Natural killer cell treated with Interleukin-12 subunit alpha and Interleukin-12 subunit beta and Interleukin-15 and Interleukin-18, amount 100 ng/mL, for 72 hours (primary cell): ENCODE measurements at regions not wholly inside any gene's neighbourhood (a gene's known extent, or its start where the extent isn't known, plus 50 kb on each side); places are given as distances from the start of the nearest gene placed in this dataset.
"Not testable (repeated sequence)": the region's sequence is repeated elsewhere in the genome, so short reads cannot be mapped to it uniquely, and the experiment has no call there.

Experiments used
- ATAC-seq, 2 donors: fragments of 150-1000 bp; cut with Tn5 transposase in 1 of 2; sonication (Bioruptor Pico), chemical (Tn5 transposase) in 1 of 2; 2 replicates each; pipeline ENCODE4 v1.10.0; 2021
- DNase-seq: peaks from one replicate; pipeline ENCODE4 v3.0.0; 2022; ENCODE audit warnings: low spot score
- H3K27ac Mint-ChIP-seq, 2 donors: 1 replicate in 1 of 2; 2 replicates in 1 of 2; pipeline ENCODE4 v1.8.0; 2022; ENCODE audit warnings: mixed read lengths in 2 of 2, mild to moderate bottlenecking in 1 of 2, moderate library complexity in 1 of 2
- H3K27me3 Mint-ChIP-seq, 2 donors: 1 replicate in 1 of 2; 2 replicates in 1 of 2; pipeline ENCODE4 v1.8.0; 2022; ENCODE audit warnings: mixed read lengths in 2 of 2
- H3K36me3 Mint-ChIP-seq: one replicate; pipeline ENCODE4 v1.8.0; 2022; ENCODE audit warnings: mixed read lengths
- H3K4me1 Mint-ChIP-seq, 2 donors: 1 replicate in 1 of 2; 2 replicates in 1 of 2; pipeline ENCODE4 v1.8.0; 2022; ENCODE audit warnings: low read depth in 2 of 2, mixed read lengths in 2 of 2, mild to moderate bottlenecking in 1 of 2
- H3K4me3 Mint-ChIP-seq: one replicate; pipeline ENCODE4 v1.8.0; 2022; ENCODE audit warnings: mixed read lengths
- H3K9me3 Mint-ChIP-seq: 2 replicates; pipeline ENCODE4 v1.8.0; 2022; ENCODE audit warnings: mixed read lengths

DNA sequence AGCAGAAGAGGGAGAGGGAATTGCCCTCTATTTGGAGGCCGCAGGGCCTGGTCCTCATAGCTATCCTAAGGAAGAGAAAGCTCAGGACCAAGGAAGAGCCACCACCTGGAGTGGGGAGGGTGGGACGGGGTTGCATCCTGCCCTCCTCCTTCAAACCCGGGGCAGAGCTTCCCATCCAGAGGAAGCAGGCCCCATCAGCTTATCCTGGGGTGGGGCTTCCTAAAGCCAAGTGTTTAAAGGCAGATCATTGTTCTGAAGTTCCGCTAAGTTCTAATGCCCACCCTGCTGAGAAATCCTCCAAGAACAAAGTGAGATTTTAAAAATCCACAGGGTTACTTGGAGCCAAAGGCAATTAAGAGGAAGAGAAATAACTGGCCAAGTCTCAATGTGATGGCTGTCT, 210.3 kb downstream of the C9orf152 start:
- no peaks in the 10 kb centered on the region for H3K36me3 Mint-ChIP-seq
- H3K4me1 Mint-ChIP-seq = no peaks in the 10 kb centered on the region
- no peak overlapping the region for H3K27ac Mint-ChIP-seq
- no peak for DNase-seq
- no peak for ATAC-seq
- H3K9me3 Mint-ChIP-seq = no peaks in the 10 kb centered on the region
- peaks cover 8 to 18% of the 10 kb centered on the region in 2 donors for H3K27me3 Mint-ChIP-seq
- H3K4me3 Mint-ChIP-seq = no peak overlapping the region

DNA sequence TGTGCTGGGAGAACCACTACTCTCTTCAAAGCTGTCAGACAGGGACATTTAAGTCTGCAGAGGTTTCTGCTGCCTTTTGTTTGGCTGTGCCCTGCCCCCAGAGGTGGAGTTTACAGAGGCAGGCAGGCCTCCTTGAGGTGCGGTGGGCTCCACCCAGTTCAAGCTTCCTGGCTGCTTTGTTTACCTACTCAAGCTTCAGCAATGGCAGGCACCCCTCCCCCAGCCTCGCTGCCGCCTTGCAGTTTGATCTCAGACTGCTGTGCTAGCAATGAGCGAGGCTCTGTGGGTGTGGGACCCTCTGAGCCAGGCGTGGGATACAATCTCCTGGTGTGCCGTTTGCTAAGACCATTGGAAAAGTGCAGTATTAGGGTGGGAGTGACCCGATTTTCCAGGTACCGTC, 202.4 kb downstream of the C9orf152 start:
- not testable (repeated sequence) for H3K27ac Mint-ChIP-seq, DNase-seq

DNA sequence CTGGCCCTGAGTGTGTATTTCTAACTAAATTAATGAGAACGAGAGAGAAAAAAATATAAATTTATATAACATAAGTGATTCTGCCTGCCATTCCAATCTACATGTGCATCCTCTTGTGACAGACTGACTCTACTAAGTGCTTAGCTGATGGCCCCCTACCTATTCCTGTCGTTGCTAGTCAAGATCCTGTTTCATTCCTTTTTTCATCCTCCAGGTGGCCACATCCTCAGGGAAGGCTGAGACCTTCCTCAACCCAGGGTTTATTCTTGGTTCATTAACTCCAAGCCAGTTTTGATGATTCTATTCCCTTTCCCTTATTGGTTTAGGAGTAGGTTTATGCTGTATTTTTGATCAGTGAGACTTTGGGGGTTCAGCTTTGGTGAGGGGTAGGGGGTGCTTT, 201.3 kb downstream of the C9orf152 start:
- no peak for ATAC-seq
- H3K27ac Mint-ChIP-seq = no peak overlapping the region
- H3K36me3 Mint-ChIP-seq = peaks cover 5% of the 10 kb centered on the region
- no peaks in the 10 kb centered on the region for H3K9me3 Mint-ChIP-seq
- H3K4me1 Mint-ChIP-seq = peaks cover 0 to 5% of the 10 kb centered on the region in 2 donors
- no peak overlapping the region for H3K4me3 Mint-ChIP-seq
- no peak for DNase-seq
- peaks cover 13 to 15% of the 10 kb centered on the region in 2 donors for H3K27me3 Mint-ChIP-seq

More for the DNA sequence above, 202.4 kb downstream of the C9orf152 start:
- not testable (repeated sequence) for ATAC-seq, H3K9me3 Mint-ChIP-seq, H3K4me1 Mint-ChIP-seq, H3K36me3 Mint-ChIP-seq, H3K4me3 Mint-ChIP-seq
- peaks cover 13 to 15% of the 10 kb centered on the region in 2 donors for H3K27me3 Mint-ChIP-seq

DNA sequence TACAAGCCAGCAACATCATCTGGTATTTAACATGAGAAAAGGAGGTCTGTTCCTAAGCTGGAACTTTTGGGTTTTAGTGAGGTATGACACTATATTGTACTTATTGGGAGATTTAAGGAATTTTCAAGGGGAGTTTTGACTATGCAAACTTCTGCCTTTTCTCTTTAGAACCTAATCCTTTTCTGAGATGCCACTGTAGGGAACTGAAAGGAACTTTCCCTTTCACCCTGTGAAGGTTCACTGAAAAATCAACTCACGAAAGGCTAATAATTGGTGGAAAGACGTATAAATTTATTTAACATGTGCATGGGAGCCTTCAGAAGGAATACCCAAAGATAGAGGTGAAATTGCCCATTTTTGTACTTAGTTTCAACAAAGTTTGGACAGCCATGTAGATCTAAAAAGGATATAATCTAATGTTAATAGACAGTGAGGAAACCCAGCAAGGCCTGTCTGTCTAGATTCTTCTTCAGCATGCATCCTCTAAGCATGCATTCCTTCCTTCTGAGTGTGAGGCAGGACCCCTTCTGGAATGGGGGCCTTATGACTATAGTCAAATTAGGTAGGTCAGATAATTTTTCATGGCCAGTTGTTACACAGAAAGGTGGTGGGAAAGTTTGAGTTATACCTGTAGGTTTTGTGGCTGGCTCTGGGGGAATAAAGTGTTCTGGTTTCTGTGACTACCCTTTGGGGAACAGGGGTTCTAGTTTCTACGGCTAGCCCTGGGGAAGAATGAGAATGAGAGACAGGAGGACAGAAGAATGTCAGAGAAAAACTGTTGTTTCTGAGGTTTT, 200.3 kb downstream of the C9orf152 start:
- ATAC-seq (no peak), DNase-seq (no peak)
- H3K9me3 Mint-ChIP-seq = no peaks in the 10 kb centered on the region
- no peak overlapping the region for H3K27ac Mint-ChIP-seq
- peaks cover 5% of the 10 kb centered on the region for H3K36me3 Mint-ChIP-seq
- no peak overlapping the region for H3K4me3 Mint-ChIP-seq
- peaks cover 0 to 5% of the 10 kb centered on the region in 2 donors for H3K4me1 Mint-ChIP-seq
- peaks cover 21% of the 10 kb centered on the region in 2 donors for H3K27me3 Mint-ChIP-seq

DNA sequence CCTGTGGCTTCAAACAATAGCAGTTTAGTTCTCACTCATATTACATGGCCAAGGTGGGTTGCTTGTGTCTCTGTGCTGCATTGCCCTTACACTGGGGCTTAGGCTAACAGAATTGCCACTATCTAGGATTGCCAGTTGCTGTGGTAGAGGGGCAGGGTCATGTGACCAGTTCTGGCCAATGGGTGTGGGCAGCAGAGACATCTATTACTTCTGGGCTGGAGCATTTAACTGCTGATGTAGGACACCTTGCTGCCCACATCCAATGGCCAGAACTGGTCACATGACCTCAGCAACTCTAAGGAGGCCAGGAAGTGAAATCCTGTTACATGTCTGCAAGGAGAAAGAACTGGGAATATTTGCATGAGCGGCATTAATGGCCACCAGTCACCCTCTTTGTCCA, 199.3 kb downstream of the C9orf152 start:
- peaks cover 5% of the 10 kb centered on the region for H3K36me3 Mint-ChIP-seq
- no peak overlapping the region for H3K4me3 Mint-ChIP-seq
- H3K27ac Mint-ChIP-seq = no peak overlapping the region
- H3K9me3 Mint-ChIP-seq = no peaks in the 10 kb centered on the region
- DNase-seq (no peak), ATAC-seq (no peak)
- H3K27me3 Mint-ChIP-seq = peaks cover 21 to 28% of the 10 kb centered on the region in 2 donors
- peaks cover 0 to 5% of the 10 kb centered on the region in 2 donors for H3K4me1 Mint-ChIP-seq

DNA sequence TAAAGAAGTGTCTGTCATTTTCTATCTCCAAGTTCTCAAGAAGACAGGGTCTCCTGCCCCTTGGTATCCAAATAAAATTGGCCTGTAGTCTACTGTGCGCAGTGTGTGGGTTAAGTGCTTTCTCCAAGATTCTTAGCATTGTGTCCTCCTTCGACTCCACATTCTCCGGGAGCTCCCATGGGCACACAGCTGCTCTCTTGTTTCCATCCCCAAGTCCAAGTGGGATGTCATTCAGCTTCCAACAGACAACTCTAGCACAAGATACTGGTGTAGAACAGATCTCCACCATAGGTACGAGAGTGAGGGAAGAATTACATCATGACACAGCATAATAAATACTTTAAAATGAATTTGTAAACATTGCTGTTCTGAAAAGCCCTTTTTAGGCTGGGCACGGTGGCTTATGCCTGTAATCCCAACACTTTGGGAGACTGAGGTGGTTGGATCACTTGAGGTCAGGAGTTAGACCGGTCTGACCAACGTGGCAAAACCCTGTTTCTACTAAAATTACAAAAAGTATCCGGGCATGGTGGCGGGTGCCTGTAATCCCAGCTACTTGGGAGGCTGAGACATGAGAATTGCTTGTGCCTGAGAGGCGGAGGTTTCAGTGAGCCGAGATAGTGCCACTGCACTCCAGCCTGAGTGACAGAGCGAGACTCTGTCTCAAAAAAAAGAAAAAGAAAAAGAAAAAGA, 196.2 kb downstream of the C9orf152 start:
- Mint-ChIP-seq H3K4me1 (no peaks in the 10 kb centered on the region), H3K27me3 (peaks cover 17 to 21% of the 10 kb centered on the region in 2 donors), H3K9me3 (no peaks in the 10 kb centered on the region), H3K27ac (no peak overlapping the region), H3K4me3 (no peak overlapping the region), H3K36me3 (no peaks in the 10 kb centered on the region)
- DNase-seq (no peak), ATAC-seq (no peak)

DNA sequence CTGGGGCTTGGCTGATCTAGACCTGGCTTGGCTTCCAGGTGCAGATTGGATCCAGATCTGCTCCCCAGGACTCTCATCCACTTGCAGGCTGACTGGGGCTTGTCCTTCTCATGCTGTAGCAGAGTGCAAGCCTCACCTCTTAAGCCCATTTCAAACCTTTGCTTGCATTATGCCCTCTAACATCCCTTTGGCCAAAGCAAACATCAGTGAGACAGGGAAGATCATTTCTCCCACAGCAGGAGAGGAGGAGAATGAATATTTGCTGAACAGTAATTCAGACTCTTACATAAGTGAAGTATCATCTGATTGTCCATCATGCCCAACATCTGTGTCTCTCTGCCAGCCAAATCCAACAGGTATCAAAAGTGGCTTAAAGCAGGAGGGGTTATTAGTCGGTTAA, 194.9 kb downstream of the C9orf152 start:
- ATAC-seq = peak in 1 of 2 donors; percentile 32
- H3K27ac Mint-ChIP-seq = no peak overlapping the region
- no peak overlapping the region for H3K4me3 Mint-ChIP-seq
- peaks cover 18 to 26% of the 10 kb centered on the region in 2 donors for H3K27me3 Mint-ChIP-seq
- no peaks in the 10 kb centered on the region for H3K4me1 Mint-ChIP-seq
- no peaks in the 10 kb centered on the region for H3K9me3 Mint-ChIP-seq
- no peaks in the 10 kb centered on the region for H3K36me3 Mint-ChIP-seq
- DNase-seq = no peak

DNA sequence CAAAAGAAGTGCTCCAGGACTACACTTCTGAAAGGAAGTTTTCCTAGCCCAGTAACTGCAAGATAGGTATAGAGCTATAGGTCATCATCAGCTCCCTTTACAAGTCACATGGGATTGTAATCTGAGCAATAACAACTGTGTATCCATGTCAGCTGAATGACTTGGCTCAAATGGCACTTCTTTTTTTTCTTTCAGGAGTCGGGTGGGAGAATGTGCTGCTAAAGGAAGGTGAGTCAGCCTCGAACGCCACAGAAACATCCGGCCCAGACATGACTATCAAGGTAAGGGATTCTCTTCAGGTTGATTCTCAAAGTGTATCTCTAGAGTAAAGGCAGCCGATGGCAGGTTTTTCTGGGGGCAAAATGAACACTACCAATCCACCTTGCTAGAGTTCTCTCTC, 192.2 kb downstream of the C9orf152 start:
- Mint-ChIP-seq H3K4me3 (no peak overlapping the region), H3K27me3 (peaks cover 16 to 26% of the 10 kb centered on the region in 2 donors), H3K27ac (no peak overlapping the region), H3K4me1 (no peaks in the 10 kb centered on the region), H3K9me3 (no peaks in the 10 kb centered on the region), H3K36me3 (no peaks in the 10 kb centered on the region)
- no peak for ATAC-seq
- DNase-seq = no peak

DNA sequence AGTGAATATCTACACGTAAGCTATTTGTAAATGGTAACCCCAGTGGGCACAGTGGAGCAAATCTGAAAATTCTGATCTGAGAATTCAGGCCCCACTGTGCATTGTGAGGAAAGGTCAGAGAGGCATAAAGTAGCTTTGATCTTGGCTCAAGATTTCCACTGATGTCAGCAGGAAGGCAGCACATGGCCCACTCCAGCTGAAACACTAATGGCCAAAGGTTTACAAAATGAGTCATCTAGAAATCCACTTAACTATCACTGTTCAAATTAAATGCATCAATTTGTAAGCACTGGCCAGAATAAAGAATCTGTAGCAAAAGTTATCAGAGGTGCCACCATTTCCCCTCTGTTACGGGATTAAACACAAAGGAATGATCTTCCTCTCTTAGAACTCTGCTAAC, 191.6 kb downstream of the C9orf152 start:
- H3K4me1 Mint-ChIP-seq = no peaks in the 10 kb centered on the region
- peaks cover 16 to 26% of the 10 kb centered on the region in 2 donors for H3K27me3 Mint-ChIP-seq
- H3K27ac Mint-ChIP-seq = no peak overlapping the region
- H3K36me3 Mint-ChIP-seq = no peaks in the 10 kb centered on the region
- no peak for DNase-seq
- no peak for ATAC-seq
- no peak overlapping the region for H3K4me3 Mint-ChIP-seq
- H3K9me3 Mint-ChIP-seq = no peaks in the 10 kb centered on the region

DNA sequence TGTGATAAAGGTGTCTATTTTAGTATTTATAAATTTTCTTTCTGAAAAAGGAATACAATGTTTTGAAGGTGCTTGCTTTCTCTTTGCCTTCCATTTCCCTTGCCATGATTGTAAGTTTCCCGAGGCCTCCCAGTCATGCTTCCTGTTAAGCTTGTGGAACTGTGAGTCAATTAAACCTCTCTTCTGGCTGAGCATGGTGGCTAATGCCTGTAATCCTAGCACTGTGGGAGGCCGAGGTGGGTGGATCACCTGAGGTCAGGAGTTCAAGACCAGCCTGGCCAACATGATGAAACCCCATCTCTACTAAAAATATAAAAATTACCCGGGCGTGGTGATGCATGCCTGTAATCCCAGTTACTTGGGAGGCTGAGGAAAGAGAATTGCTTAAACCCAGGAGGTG, 187.7 kb downstream of the C9orf152 start:
- H3K9me3 Mint-ChIP-seq = not testable (repeated sequence)

DNA sequence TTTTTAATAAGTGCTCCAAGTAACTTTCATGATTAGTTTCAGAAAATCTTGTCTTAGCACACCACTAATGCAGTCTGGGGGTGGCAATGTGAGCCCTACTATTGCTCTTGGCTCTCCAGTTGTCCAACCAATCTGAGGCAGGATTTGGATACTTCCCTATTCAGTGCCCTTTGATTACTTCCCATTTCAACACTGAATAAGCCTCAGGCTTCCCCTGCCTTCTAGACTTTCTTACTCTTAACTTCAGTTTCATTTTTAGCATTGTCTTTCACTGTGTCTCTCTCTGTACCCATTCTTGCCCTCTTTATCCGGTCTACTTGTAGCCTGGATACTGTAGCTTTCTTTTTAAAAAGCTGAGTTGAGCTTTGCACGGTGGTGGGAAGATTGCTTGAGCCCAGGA, 186.1 kb downstream of the C9orf152 start:
- Mint-ChIP-seq H3K27me3 (peaks cover 4 to 5% of the 10 kb centered on the region in 2 donors), H3K27ac (no peak overlapping the region), H3K36me3 (no peaks in the 10 kb centered on the region), H3K4me3 (no peak overlapping the region), H3K4me1 (peaks cover 5% of the 10 kb centered on the region in 2 donors), H3K9me3 (no peaks in the 10 kb centered on the region)
- DNase-seq (no peak), ATAC-seq (peak; percentile 52 to 73)

More for the DNA sequence above, 187.7 kb downstream of the C9orf152 start:
- not testable (repeated sequence) for H3K36me3 Mint-ChIP-seq, H3K27ac Mint-ChIP-seq, H3K27me3 Mint-ChIP-seq, DNase-seq, H3K4me3 Mint-ChIP-seq, H3K4me1 Mint-ChIP-seq, ATAC-seq

DNA sequence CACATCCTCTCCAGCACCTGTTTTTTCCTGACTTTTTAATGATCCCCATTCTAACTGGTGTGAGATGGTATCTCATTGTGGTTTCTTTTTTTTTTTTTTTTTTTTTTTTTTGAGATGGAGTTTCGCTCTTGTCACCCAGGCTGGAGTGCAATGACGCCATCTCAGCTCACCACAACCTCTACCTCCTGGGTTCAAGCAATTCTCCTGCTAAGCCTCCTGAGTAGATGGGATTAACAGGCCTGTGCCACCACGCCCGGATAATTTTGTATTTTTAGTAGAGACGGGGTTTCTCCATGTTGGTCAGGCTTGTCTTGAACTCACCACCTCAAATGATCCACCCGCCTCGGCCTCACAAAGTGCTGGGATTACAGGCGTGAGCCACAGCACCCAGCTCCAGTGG, 184.7 kb downstream of the C9orf152 start:
- H3K9me3 Mint-ChIP-seq, H3K27me3 Mint-ChIP-seq, H3K27ac Mint-ChIP-seq, H3K4me1 Mint-ChIP-seq, ATAC-seq, DNase-seq, H3K36me3 Mint-ChIP-seq, H3K4me3 Mint-ChIP-seq: not testable (repeated sequence)

DNA sequence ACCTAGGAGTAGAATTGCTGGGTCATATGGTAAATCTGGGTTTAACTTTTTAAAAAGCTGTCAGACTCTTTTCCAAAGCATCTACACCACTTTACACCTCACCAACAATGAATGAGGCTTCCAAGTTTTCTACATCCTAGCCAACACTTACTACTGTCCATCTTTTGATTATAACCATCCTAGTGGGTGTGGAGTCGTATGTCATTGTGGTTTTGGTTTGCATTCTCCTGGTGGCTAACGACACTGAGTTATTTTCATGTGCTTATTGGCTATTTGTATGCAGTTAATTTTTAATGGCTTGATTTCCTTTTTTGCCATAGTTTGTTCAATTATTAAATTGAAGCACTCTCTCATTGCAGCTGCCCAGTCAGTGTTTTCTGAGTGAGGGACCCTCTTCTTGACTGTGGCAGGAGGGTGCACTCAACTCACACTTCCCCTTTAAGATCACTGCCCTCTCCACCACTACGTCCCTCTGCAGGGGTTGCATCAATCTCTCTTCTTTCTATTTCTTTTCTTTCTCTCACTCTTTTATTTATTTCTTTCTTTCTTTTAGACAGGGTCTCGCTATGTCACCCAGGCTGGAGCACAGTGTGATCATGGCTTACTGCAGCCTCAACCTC, 182.3 kb downstream of the C9orf152 start:
- Mint-ChIP-seq H3K36me3 (no peaks in the 10 kb centered on the region), H3K27ac (no peak overlapping the region)

DNA sequence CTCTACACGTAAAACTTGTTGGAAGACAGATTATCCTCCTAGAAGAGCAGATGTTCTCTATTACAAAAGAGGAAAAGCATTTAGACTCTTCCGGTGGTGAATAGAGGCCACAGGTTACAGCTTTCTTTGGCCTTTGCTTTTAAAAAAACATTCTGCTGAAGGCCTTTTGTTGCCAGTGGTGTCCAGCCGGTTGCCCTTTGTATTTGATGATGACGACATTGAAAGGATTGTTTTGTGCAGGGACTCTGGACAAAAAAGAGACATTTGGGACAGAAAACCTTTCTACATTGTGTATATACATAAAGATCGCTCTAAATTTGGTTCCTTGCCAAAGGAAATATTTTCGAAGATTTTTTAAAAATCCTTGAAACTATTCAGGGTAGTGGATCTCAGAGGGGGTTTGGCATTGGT, 180.3 kb downstream of the C9orf152 start:
- Mint-ChIP-seq H3K27me3 (peaks cover 11 to 22% of the 10 kb centered on the region in 2 donors), H3K27ac (no peak overlapping the region), H3K4me3 (no peak overlapping the region), H3K36me3 (no peaks in the 10 kb centered on the region), H3K9me3 (no peaks in the 10 kb centered on the region), H3K4me1 (peaks cover 0 to 8% of the 10 kb centered on the region in 2 donors)
- DNase-seq (no peak), ATAC-seq (no peak)

More for the DNA sequence above, 182.3 kb downstream of the C9orf152 start:
- Mint-ChIP-seq H3K4me3 (no peak overlapping the region), H3K4me1 (peaks cover 5 to 13% of the 10 kb centered on the region in 2 donors), H3K9me3 (no peaks in the 10 kb centered on the region), H3K27me3 (peaks cover 11 to 22% of the 10 kb centered on the region in 2 donors)
- DNase-seq (no peak), ATAC-seq (no peak)
